Upper lobe of left lung (tissue), 6 donors: ENCODE measurements at regions not wholly inside any gene's neighbourhood (a gene's known extent, or its start where the extent isn't known, plus 50 kb on each side); places are given as distances from the start of the nearest gene placed in this dataset.
"Not testable (repeated sequence)": the region's sequence is repeated elsewhere in the genome, so short reads cannot be mapped to it uniquely, and the experiment has no call there.

ENCODE experiments used
- ATAC-seq, 2 donors: fragments of 200-7000 bp; cut with Tn5 transposase; one replicate each; pipeline ENCODE4 v1.9.1; 2022; ENCODE audit warnings: mild to moderate bottlenecking in 2 of 2, moderate library complexity in 2 of 2; ENCODE audit not compliant: low FRiP score in 2 of 2
- DNase-seq, 2 donors: peaks; one replicate each; pipeline ENCODE4 v3.0.0-alpha.2; 2019 to 2020
- H3K27ac ChIP-seq, 4 donors: fragments of 200-600 bp; sonication (generic); one replicate each; pipeline ENCODE4 v1.5.1; 2016 to 2019
- H3K27me3 ChIP-seq, 4 donors: fragments of 200-600 bp; sonication (generic); one replicate each; pipeline ENCODE4 v1.5.1; 2017 to 2019
- H3K36me3 ChIP-seq, 4 donors: fragments of 200-600 bp; sonication (generic); one replicate each; pipeline ENCODE4 v1.5.1; 2016 to 2019
- H3K4me1 ChIP-seq, 4 donors: fragments of 200-600 bp; sonication (generic); one replicate each; pipeline ENCODE4 v1.5.1; 2018 to 2019
- H3K4me3 ChIP-seq, 4 donors: fragments of 200-600 bp; sonication (generic); one replicate each; pipeline ENCODE4 v1.5.1; 2017 to 2019; ENCODE audit warnings: mild to moderate bottlenecking in 2 of 4, moderate library complexity in 1 of 4
- H3K9me3 ChIP-seq, 4 donors: fragments of 200-600 bp; sonication (generic); one replicate each; pipeline ENCODE4 v1.5.1; 2018 to 2019
- CTCF ChIP-seq, 6 experiments: fragments of 450-650 bp in 4 of 6; fragments of 200-600 bp in 2 of 6; sonication (generic) in 2 of 6; IDR thresholded peaks; one replicate each; pipeline ENCODE4 v1.5.1; 2016 to 2019; ENCODE audit warnings: antibody characterized with exemption in 6 of 6
- EP300 ChIP-seq, 4 donors: sonication (generic); formaldehyde crosslinking; IDR thresholded peaks; one replicate each; pipeline ENCODE4 v1.5.1; 2017; ENCODE audit warnings: antibody characterized with exemption in 4 of 4, control low read depth in 2 of 4
- POLR2A ChIP-seq, 4 donors: fragments of 450-650 bp; IDR thresholded peaks; one replicate each; pipeline ENCODE4 v1.5.1; 2016 to 2017; ENCODE audit warnings: antibody characterized with exemption in 4 of 4, mild to moderate bottlenecking in 2 of 4
- POLR2AphosphoS5 ChIP-seq, 2 donors: sonication (generic); formaldehyde crosslinking; IDR thresholded peaks; one replicate each; pipeline ENCODE4 v1.5.1; 2017; ENCODE audit warnings: antibody characterized with exemption in 2 of 2
- WGBS, 2 donors: methylation state at CpG; one replicate each; pipeline ENCODE4 v1.1.5; 2017 to 2018; 5-methylcytosine and 5-hydroxymethylcytosine counted together
- donor health status: DM: no; HTN: no; CAD: no; lungs with moderate emphysema.
- donor health status: DM: no; HTN: yes; CAD: no; lungs with severe emphysema.

DNA sequence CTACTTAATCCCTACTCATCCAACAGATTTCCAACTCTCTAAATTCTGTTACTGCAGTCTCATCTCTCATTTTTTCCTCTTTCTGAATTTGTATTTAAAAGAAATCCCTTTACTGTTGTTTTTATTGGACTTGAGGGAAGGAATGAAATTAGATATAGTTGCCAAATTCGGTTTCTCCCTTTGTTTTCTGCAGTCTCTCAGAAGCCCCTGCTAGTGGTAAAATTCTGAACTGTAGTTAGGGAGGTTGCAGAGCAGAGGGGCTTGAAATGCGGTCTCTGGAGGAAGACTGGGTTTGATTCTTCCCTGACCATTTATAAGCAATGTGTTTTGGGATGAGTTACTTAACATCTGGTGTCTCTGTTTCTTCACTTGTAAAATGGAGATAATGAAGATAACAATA lies 106.3 kb upstream of the TBX18 start:
- H3K36me3 ChIP-seq: no peaks in the 10 kb centered on the region
- no peak overlapping the region for H3K4me3 ChIP-seq
- no peak for ATAC-seq
- 63 to 65% methylated on average over 2 of the region's 2 CpGs for WGBS, 2 donors
- H3K27ac ChIP-seq: no peak overlapping the region
- H3K27me3 ChIP-seq: no peaks in the 10 kb centered on the region
- H3K9me3 ChIP-seq: no peaks in the 10 kb centered on the region
- no peak for TF ChIP-seq POLR2A (IDR thresholded peaks at IDR 0.05)
- TF ChIP-seq POLR2AphosphoS5 (IDR thresholded peaks at IDR 0.05): no peak
- no peak for TF ChIP-seq EP300 (IDR thresholded peaks at IDR 0.05)
- no peak for TF ChIP-seq CTCF (IDR thresholded peaks at IDR 0.05)
- DNase-seq: no peak
- H3K4me1 ChIP-seq: no peaks in the 10 kb centered on the region

DNA sequence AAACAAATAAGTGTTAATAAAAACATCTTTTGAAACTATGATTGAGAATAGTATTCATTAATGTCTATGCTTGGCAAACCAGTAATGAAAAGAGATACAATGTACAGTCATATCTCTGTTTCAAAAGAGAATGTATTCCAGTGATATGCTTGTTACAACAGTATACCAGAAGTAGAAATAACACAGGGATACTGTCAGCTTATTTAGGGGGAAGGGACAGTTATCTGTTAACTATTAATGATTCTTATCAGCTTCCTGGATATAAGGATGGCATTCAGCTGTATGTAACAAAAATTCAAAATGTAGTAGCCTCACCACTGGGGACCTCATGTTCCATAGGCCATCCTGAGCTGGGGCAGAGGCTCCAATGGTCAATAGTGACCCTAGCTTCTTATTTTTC lies 103.8 kb upstream of the TBX18 start:
- DNase-seq (no peak), ATAC-seq (no peak)
- no peak for TF ChIP-seq POLR2A (IDR thresholded peaks at IDR 0.05)
- TF ChIP-seq CTCF (IDR thresholded peaks at IDR 0.05): no peak
- no peak for TF ChIP-seq EP300 (IDR thresholded peaks at IDR 0.05)
- TF ChIP-seq POLR2AphosphoS5 (IDR thresholded peaks at IDR 0.05): no peak
- H3K4me3 ChIP-seq: no peak overlapping the region
- no peaks in the 10 kb centered on the region for H3K36me3 ChIP-seq
- H3K27ac ChIP-seq: no peak overlapping the region
- H3K27me3 ChIP-seq: no peaks in the 10 kb centered on the region
- no peaks in the 10 kb centered on the region for H3K4me1 ChIP-seq
- no peaks in the 10 kb centered on the region for H3K9me3 ChIP-seq

DNA sequence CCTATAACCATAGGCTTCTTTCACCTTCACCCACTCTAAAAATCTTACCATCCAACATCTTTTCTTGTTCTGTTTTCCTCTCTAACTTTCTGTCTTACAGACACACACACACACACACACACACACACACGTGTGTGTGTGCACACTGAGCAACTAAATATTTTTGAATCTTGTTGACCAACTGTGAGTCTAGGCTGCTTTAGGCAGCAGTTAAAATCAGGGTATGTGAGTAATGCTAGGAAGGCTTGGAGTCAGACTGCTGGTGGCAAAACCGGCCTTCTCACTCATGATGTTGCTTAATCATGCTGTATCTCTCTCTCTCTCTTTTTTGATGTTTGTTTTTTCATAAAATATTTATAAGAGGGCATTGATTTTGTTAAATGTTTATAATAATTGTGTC lies 103.1 kb upstream of the TBX18 start:
- Histone ChIP-seq H3K9me3 (no peaks in the 10 kb centered on the region), H3K4me3 (no peak overlapping the region), H3K4me1 (no peaks in the 10 kb centered on the region), H3K36me3 (no peaks in the 10 kb centered on the region), H3K27ac (no peak overlapping the region), H3K27me3 (no peaks in the 10 kb centered on the region)
- TF ChIP-seq CTCF (IDR thresholded peaks at IDR 0.05): no peak
- no peak for TF ChIP-seq POLR2AphosphoS5 (IDR thresholded peaks at IDR 0.05)
- TF ChIP-seq EP300 (IDR thresholded peaks at IDR 0.05): no peak
- no peak for TF ChIP-seq POLR2A (IDR thresholded peaks at IDR 0.05)
- ATAC-seq: no peak
- WGBS, 2 donors: 53 to 55% methylated on average over 2 of the region's 2 CpGs
- DNase-seq: no peak

- H3K4me3 ChIP-seq: no peak overlapping the region
- 25 to 30% methylated on average over 1 of the region's 1 CpG for WGBS, 2 donors
- H3K36me3 ChIP-seq: no peaks in the 10 kb centered on the region
- no peaks in the 10 kb centered on the region for H3K4me1 ChIP-seq
- TF ChIP-seq EP300 (IDR thresholded peaks at IDR 0.05) (no peak), POLR2A (IDR thresholded peaks at IDR 0.05) (no peak), POLR2AphosphoS5 (IDR thresholded peaks at IDR 0.05) (no peak), CTCF (IDR thresholded peaks at IDR 0.05) (no peak)
- H3K27ac ChIP-seq: no peak overlapping the region
- ATAC-seq: no peak
- no peaks in the 10 kb centered on the region for H3K27me3 ChIP-seq
- H3K9me3 ChIP-seq: no peaks in the 10 kb centered on the region
- no peak for DNase-seq
Observed at GRCh38 chr6:84866715-84867114, 102.3 kb upstream of the TBX18 start.

- H3K36me3 ChIP-seq, DNase-seq, H3K4me3 ChIP-seq, H3K27me3 ChIP-seq, H3K4me1 ChIP-seq, ATAC-seq, H3K9me3 ChIP-seq, H3K27ac ChIP-seq: not testable (repeated sequence)
- 100% methylated on average over 1 of the region's 1 CpG for WGBS, 2 donors
Observed at GRCh38 chr6:84865372-84865771, 101.0 kb upstream of the TBX18 start.
